ENCODE measurements at regions not wholly inside any gene's neighbourhood (a gene's known extent, or its start where the extent isn't known, plus 50 kb on each side); places are given as distances from the start of the nearest gene placed in this dataset.

DNA sequence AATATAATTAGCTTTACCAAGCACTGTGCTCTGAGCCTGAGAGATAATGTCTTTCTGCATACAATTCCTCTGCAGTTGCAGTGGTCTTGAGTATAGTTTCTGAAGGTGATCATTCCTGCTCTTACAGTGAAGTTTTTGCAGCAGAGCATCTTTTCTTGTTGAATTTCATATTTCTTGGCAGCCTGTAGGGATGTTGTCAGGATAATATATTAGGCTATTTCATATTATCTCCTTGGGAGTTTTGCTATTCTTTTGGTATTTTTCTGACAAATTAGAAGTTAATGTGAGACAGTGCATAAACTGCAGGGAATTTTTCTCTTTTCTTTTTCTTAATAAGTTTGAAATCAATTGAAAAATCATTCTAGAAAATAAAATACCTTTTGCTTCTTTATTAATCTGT is 1502.6 kb upstream of the FLRT2 start:
- DNase-seq (no peak), ATAC-seq (no peak)
- no peaks in the 10 kb centered on the region for H3K36me3 ChIP-seq
- H3K9me3 ChIP-seq = no peaks in the 10 kb centered on the region
- no peaks in the 10 kb centered on the region for H3K4me1 ChIP-seq
- intact Hi-C loops (cut with DNase I) = no loop called here
- no peaks in the 10 kb centered on the region for H3K27me3 ChIP-seq (ENCODE audit: low read depth)
- no peak overlapping the region for H3K27ac ChIP-seq
- TF ChIP-seq, protein P1, sequence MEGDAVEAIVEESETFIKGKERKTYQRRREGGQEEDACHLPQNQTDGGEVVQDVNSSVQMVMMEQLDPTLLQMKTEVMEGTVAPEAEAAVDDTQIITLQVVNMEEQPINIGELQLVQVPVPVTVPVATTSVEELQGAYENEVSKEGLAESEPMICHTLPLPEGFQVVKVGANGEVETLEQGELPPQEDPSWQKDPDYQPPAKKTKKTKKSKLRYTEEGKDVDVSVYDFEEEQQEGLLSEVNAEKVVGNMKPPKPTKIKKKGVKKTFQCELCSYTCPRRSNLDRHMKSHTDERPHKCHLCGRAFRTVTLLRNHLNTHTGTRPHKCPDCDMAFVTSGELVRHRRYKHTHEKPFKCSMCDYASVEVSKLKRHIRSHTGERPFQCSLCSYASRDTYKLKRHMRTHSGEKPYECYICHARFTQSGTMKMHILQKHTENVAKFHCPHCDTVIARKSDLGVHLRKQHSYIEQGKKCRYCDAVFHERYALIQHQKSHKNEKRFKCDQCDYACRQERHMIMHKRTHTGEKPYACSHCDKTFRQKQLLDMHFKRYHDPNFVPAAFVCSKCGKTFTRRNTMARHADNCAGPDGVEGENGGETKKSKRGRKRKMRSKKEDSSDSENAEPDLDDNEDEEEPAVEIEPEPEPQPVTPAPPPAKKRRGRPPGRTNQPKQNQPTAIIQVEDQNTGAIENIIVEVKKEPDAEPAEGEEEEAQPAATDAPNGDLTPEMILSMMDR (IDR thresholded peaks at IDR 0.05) = no peak
- H3K4me3 ChIP-seq = no peak overlapping the region

DNA sequence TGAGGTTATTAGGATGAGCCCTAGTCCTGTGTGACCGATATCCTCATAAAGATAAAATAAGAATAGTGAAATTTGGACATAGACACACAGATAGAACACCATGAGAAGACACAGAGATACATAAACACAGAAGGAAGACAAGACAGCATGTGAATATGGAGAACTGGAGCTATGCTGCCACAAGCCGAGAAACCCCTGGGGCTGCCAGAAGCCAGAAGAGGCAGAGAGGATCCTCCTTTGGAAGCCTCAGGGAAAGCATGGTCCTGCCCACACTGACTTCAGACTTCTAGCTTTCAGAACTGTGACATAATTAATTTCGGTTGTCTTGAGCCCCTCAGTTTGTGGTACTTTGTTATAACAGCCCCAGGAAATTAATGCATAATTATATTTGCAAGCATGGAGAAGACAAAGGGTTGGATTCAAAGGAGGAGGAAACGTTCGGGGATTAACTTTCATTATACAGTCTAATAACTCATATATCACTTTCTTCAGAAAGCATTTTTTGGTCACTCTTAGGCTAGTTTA is 1501.8 kb upstream of the FLRT2 start:
- Histone ChIP-seq H3K27ac (no peak overlapping the region), H3K4me3 (no peak overlapping the region), H3K36me3 (no peaks in the 10 kb centered on the region), H3K4me1 (no peaks in the 10 kb centered on the region), H3K9me3 (no peaks in the 10 kb centered on the region), H3K27me3 (ENCODE audit: low read depth) (no peaks in the 10 kb centered on the region)
- DNase-seq = no peak
- no peak for ATAC-seq
- intact Hi-C loops (cut with DNase I) = no loop called here
- TF ChIP-seq, protein P1 (IDR thresholded peaks at IDR 0.05) = no peak

DNA sequence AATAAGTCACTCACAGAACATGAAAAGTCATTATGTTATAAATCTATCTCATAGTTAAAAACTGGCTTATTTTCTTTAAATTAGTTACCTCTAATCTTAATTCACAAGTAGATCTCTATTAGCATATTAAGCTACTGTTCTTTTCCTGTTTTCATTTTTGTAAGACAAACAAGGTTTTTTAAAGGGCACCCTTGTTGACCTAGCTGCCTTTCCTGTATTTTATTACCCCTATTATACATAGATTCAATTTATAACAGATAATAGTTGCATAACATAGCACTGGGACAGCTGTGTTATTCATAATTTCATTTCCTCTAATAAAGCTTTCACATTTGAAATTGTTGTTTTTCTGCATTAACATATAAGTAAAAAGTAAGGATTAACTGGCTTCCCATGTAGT is 1500.7 kb upstream of the FLRT2 start:
- ATAC-seq = no peak
- TF ChIP-seq, protein P1 (IDR thresholded peaks at IDR 0.05) = no peak
- intact Hi-C loops (cut with DNase I) = no loop called here

DNA sequence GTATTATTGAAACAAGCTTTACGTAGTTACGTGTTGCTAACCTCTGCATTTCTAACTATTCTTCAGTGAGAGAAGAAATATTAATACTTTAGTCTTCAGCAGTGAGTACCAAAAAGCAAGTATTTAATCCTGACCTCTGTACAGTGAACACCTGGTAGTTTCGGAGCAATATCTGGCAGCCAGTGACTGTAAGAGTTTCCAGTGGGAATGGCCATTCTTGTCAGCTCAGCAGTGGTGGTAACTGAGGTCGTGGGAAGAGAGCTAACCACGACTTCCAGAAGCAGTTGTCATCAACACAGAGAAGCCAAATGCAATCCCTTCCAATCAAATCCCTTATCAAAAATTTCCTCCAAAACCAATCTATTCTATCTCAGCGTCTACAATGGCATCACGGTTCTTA is 1500.2 kb upstream of the FLRT2 start:
- intact Hi-C loops (cut with DNase I) = no loop called here
- H3K36me3 ChIP-seq = no peaks in the 10 kb centered on the region
- H3K4me3 ChIP-seq = no peak overlapping the region
- H3K9me3 ChIP-seq = no peaks in the 10 kb centered on the region
- no peaks in the 10 kb centered on the region for H3K4me1 ChIP-seq
- DNase-seq (no peak), ATAC-seq (no peak)
- no peak overlapping the region for H3K27ac ChIP-seq
- no peaks in the 10 kb centered on the region for H3K27me3 ChIP-seq (ENCODE audit: low read depth)
- TF ChIP-seq, protein P1 (IDR thresholded peaks at IDR 0.05) = no peak

More for the DNA sequence above, 1500.7 kb upstream of the FLRT2 start:
- H3K36me3 ChIP-seq = no peaks in the 10 kb centered on the region
- no peaks in the 10 kb centered on the region for H3K4me1 ChIP-seq
- DNase-seq = no peak
- no peaks in the 10 kb centered on the region for H3K9me3 ChIP-seq
- no peaks in the 10 kb centered on the region for H3K27me3 ChIP-seq (ENCODE audit: low read depth)
- no peak overlapping the region for H3K4me3 ChIP-seq
- no peak overlapping the region for H3K27ac ChIP-seq

DNA sequence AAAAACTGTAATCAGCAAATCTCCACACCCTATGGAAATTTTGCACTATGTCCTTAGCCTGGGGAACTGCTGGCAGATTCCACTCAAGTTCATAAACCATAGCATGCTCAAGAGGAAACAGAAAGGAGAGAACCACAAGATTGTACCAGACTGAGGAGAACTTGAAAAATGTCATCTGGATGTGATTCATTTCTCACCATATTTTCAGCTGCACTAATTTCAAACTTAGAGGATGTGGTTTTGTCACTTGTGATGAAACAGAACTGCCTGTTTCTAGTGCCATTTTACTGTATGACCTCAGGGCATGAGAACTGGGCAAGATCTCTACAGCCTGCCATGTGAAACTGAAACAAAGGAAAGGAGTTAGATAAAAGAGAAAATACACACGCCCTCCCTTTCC is 1493.1 kb upstream of the FLRT2 start:
- Histone ChIP-seq H3K4me3 (no peak overlapping the region), H3K27ac (no peak overlapping the region), H3K27me3 (ENCODE audit: low read depth) (no peaks in the 10 kb centered on the region), H3K36me3 (no peaks in the 10 kb centered on the region), H3K9me3 (no peaks in the 10 kb centered on the region), H3K4me1 (no peaks in the 10 kb centered on the region)
- DNase-seq (no peak), ATAC-seq (no peak)
- intact Hi-C loops (cut with DNase I) = no loop called here
- TF ChIP-seq, protein P1 (IDR thresholded peaks at IDR 0.05) = no peak

DNA sequence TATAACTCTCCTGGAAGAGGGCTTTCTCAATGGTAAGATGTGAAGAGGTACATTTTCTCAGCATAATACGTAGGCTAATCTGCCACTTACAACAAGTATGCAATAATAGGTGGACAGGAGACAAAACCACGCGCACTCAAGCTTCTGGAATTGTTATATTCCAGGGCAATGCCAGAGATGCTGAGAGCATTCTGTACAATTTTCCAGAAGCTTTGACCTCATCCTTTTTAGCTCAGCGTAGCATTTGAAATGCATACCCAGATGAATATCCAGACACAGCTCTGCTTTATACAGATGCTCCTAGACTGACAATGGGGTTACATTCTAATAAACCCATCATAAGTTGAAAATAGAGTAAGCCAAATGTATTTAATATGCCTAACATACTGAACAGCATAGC is 1492.4 kb upstream of the FLRT2 start:
- Histone ChIP-seq H3K4me3 (no peak overlapping the region), H3K9me3 (no peaks in the 10 kb centered on the region), H3K4me1 (no peaks in the 10 kb centered on the region), H3K27ac (no peak overlapping the region), H3K36me3 (no peaks in the 10 kb centered on the region), H3K27me3 (ENCODE audit: low read depth) (no peaks in the 10 kb centered on the region)
- no peak for DNase-seq
- TF ChIP-seq, protein P1 (IDR thresholded peaks at IDR 0.05) = no peak
- intact Hi-C loops (cut with DNase I) = no loop called here
- no peak for ATAC-seq
